ENCODE measurements at regions not wholly inside any gene's neighbourhood (a gene's known extent, or its start where the extent isn't known, plus 50 kb on each side); places are given as distances from the start of the nearest gene placed in this dataset.

GRCh38 chr12:43285159-43285598, 266.8 kb downstream of the ADAMTS20 start:
- TF ChIP-seq ATF3 (CRISPR knock-in tag; conservative IDR thresholded peaks at IDR 0.05), result no peak
- TF ChIP-seq, protein P1, sequence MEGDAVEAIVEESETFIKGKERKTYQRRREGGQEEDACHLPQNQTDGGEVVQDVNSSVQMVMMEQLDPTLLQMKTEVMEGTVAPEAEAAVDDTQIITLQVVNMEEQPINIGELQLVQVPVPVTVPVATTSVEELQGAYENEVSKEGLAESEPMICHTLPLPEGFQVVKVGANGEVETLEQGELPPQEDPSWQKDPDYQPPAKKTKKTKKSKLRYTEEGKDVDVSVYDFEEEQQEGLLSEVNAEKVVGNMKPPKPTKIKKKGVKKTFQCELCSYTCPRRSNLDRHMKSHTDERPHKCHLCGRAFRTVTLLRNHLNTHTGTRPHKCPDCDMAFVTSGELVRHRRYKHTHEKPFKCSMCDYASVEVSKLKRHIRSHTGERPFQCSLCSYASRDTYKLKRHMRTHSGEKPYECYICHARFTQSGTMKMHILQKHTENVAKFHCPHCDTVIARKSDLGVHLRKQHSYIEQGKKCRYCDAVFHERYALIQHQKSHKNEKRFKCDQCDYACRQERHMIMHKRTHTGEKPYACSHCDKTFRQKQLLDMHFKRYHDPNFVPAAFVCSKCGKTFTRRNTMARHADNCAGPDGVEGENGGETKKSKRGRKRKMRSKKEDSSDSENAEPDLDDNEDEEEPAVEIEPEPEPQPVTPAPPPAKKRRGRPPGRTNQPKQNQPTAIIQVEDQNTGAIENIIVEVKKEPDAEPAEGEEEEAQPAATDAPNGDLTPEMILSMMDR (IDR thresholded peaks at IDR 0.05), result no peak

Data from WTC11 (cell line).